Activated CD8-positive, alpha-beta memory T cell treated with anti-CD3 and anti-CD28 coated beads, Interleukin-2, amount 10 ng/mL, durations not matched to agents 7 days and 5 days (primary cell): ENCODE measurements at regions not wholly inside any gene's neighbourhood (a gene's known extent, or its start where the extent isn't known, plus 50 kb on each side); places are given as distances from the start of the nearest gene placed in this dataset.

Experiments
- ATAC-seq: fragments of 150-1000 bp; cut with Tn5 transposase; one replicate; pipeline ENCODE4 v1.10.0; 2021; ENCODE audit warnings: moderate library complexity
- CTCF ChIA-PET: fragments of 350-600 bp; sonication (Branson Sonifier 250); formaldehyde crosslinking; loops from one replicate; lab custom pipeline; 2021; ENCODE audit warnings: antibody characterized with exemption; lab: Charles Lee
- DNase-seq: peaks from one replicate; pipeline ENCODE4 v3.0.0-alpha.2; 2020
- H3K27ac Mint-ChIP-seq: one replicate; pipeline ENCODE4 v1.8.0; 2021; ENCODE audit warnings: mild to moderate bottlenecking, mixed read lengths
- H3K27me3 Mint-ChIP-seq: one replicate; pipeline ENCODE4 v1.8.0; 2021; ENCODE audit warnings: mixed read lengths
- H3K36me3 Mint-ChIP-seq: one replicate; pipeline ENCODE4 v1.8.0; 2021; ENCODE audit warnings: mild to moderate bottlenecking, mixed read lengths
- H3K4me1 Mint-ChIP-seq: one replicate; pipeline ENCODE4 v1.8.0; 2021; ENCODE audit warnings: mixed read lengths
- H3K4me3 Mint-ChIP-seq: one replicate; pipeline ENCODE4 v1.8.0; 2021; ENCODE audit warnings: mild to moderate bottlenecking, moderate library complexity, mixed read lengths
- H3K9me3 Mint-ChIP-seq: one replicate; pipeline ENCODE4 v1.8.0; 2022; ENCODE audit warnings: low read depth, mixed read lengths

GRCh38 chr13:111954661-111955411 is 112.1 kb upstream of the SOX1 start:
- H3K27ac Mint-ChIP-seq, result no peak overlapping the region
- H3K9me3 Mint-ChIP-seq, result no peaks in the 10 kb centered on the region
- H3K4me1 Mint-ChIP-seq, result no peaks in the 10 kb centered on the region
- DNase-seq (peak; percentile 30), ATAC-seq (no peak)
- H3K4me3 Mint-ChIP-seq, result no peak overlapping the region
- no peaks in the 10 kb centered on the region for H3K36me3 Mint-ChIP-seq
- CTCF ChIA-PET, result no interaction called here
- H3K27me3 Mint-ChIP-seq, result no peaks in the 10 kb centered on the region

- Mint-ChIP-seq H3K9me3 (no peaks in the 10 kb centered on the region), H3K27me3 (no peaks in the 10 kb centered on the region), H3K27ac (no peak overlapping the region), H3K4me1 (no peaks in the 10 kb centered on the region), H3K4me3 (no peak overlapping the region), H3K36me3 (no peaks in the 10 kb centered on the region)
- CTCF ChIA-PET, result no interaction called here
- DNase-seq (peak; percentile 2), ATAC-seq (no peak)
Observed at GRCh38 chr13:111955412-111956065, 111.4 kb upstream of the SOX1 start.

GRCh38 chr13:111956261-111957151 is 110.4 kb upstream of the SOX1 start:
- H3K4me3 Mint-ChIP-seq, result no peak overlapping the region
- no peak overlapping the region for H3K27ac Mint-ChIP-seq
- ATAC-seq (no peak), DNase-seq (peak; percentile 1)
- H3K9me3 Mint-ChIP-seq, result no peaks in the 10 kb centered on the region
- CTCF ChIA-PET, result no interaction called here
- no peaks in the 10 kb centered on the region for H3K4me1 Mint-ChIP-seq
- no peaks in the 10 kb centered on the region for H3K36me3 Mint-ChIP-seq
- H3K27me3 Mint-ChIP-seq, result no peaks in the 10 kb centered on the region

- no peak overlapping the region for H3K4me3 Mint-ChIP-seq
- no peak overlapping the region for H3K27ac Mint-ChIP-seq
- CTCF ChIA-PET, result no interaction called here
- ATAC-seq (no peak), DNase-seq (no peak)
- H3K9me3 Mint-ChIP-seq, result no peaks in the 10 kb centered on the region
- H3K36me3 Mint-ChIP-seq, result no peaks in the 10 kb centered on the region
- H3K27me3 Mint-ChIP-seq, result no peaks in the 10 kb centered on the region
- H3K4me1 Mint-ChIP-seq, result no peaks in the 10 kb centered on the region
Observed at GRCh38 chr13:111957913-111958450, 109.0 kb upstream of the SOX1 start.

- DNase-seq (no peak), ATAC-seq (no peak)
- H3K27me3 Mint-ChIP-seq, result no peaks in the 10 kb centered on the region
- no peak overlapping the region for H3K4me3 Mint-ChIP-seq
- CTCF ChIA-PET, result no interaction called here
- H3K36me3 Mint-ChIP-seq, result no peaks in the 10 kb centered on the region
- H3K4me1 Mint-ChIP-seq, result no peaks in the 10 kb centered on the region
- no peak overlapping the region for H3K27ac Mint-ChIP-seq
- no peaks in the 10 kb centered on the region for H3K9me3 Mint-ChIP-seq
Observed at GRCh38 chr13:111958612-111959395, 108.1 kb upstream of the SOX1 start.

- Mint-ChIP-seq H3K9me3 (no peaks in the 10 kb centered on the region), H3K27me3 (no peaks in the 10 kb centered on the region), H3K4me1 (no peaks in the 10 kb centered on the region), H3K27ac (no peak overlapping the region), H3K36me3 (no peaks in the 10 kb centered on the region), H3K4me3 (no peak overlapping the region)
- CTCF ChIA-PET, result no interaction called here
- DNase-seq, result no peak
- ATAC-seq, result no peak
Observed at GRCh38 chr13:111960152-111960772, 106.7 kb upstream of the SOX1 start.

GRCh38 chr13:111961236-111961635 is 105.7 kb upstream of the SOX1 start:
- DNase-seq, result no peak
- Mint-ChIP-seq H3K9me3 (no peaks in the 10 kb centered on the region), H3K4me1 (no peaks in the 10 kb centered on the region), H3K36me3 (no peaks in the 10 kb centered on the region), H3K4me3 (no peak overlapping the region), H3K27ac (no peak overlapping the region), H3K27me3 (no peaks in the 10 kb centered on the region)
- ATAC-seq, result no peak
- CTCF ChIA-PET, result no interaction called here

- Mint-ChIP-seq H3K4me1 (no peaks in the 10 kb centered on the region), H3K27me3 (no peaks in the 10 kb centered on the region), H3K27ac (no peak overlapping the region), H3K4me3 (no peak overlapping the region), H3K9me3 (no peaks in the 10 kb centered on the region), H3K36me3 (no peaks in the 10 kb centered on the region)
- ATAC-seq, result no peak
- DNase-seq, result no peak
- CTCF ChIA-PET, result no interaction called here
Observed at GRCh38 chr13:111961651-111962192, 105.2 kb upstream of the SOX1 start.

GRCh38 chr13:111962431-111962891 is 104.5 kb upstream of the SOX1 start:
- Mint-ChIP-seq H3K9me3 (no peaks in the 10 kb centered on the region), H3K27ac (no peak overlapping the region), H3K36me3 (no peaks in the 10 kb centered on the region), H3K4me1 (no peaks in the 10 kb centered on the region), H3K4me3 (no peak overlapping the region), H3K27me3 (no peaks in the 10 kb centered on the region)
- ATAC-seq (no peak), DNase-seq (no peak)
- CTCF ChIA-PET, result no interaction called here

GRCh38 chr13:111963031-111963430 is 103.9 kb upstream of the SOX1 start:
- Mint-ChIP-seq H3K9me3 (no peaks in the 10 kb centered on the region), H3K36me3 (no peaks in the 10 kb centered on the region), H3K4me1 (no peaks in the 10 kb centered on the region), H3K27me3 (no peaks in the 10 kb centered on the region), H3K4me3 (no peak overlapping the region), H3K27ac (no peak overlapping the region)
- no peak for ATAC-seq
- no peak for DNase-seq
- CTCF ChIA-PET, result no interaction called here

GRCh38 chr13:111964411-111965035 is 102.4 kb upstream of the SOX1 start:
- no peak overlapping the region for H3K4me3 Mint-ChIP-seq
- no peaks in the 10 kb centered on the region for H3K27me3 Mint-ChIP-seq
- H3K4me1 Mint-ChIP-seq, result no peaks in the 10 kb centered on the region
- ATAC-seq, result no peak
- CTCF ChIA-PET, result interaction anchor here (0.7 kb wide), 1 partner anchor 609 kb away, joined by 4 read pairs; no protein-coding TSS in a partner anchor
- H3K27ac Mint-ChIP-seq, result no peak overlapping the region
- H3K36me3 Mint-ChIP-seq, result no peaks in the 10 kb centered on the region
- DNase-seq, result no peak
- no peaks in the 10 kb centered on the region for H3K9me3 Mint-ChIP-seq
